UCSD-AML1 (cell line): ENCODE measurements at regions not wholly inside any gene's neighbourhood (a gene's known extent, or its start where the extent isn't known, plus 50 kb on each side); places are given as distances from the start of the nearest gene placed in this dataset.
A peak's percentile ranks its signal among the peaks of the same experiment; 100 is the strongest.

Experiments used
- DNase-seq: peaks from one replicate; lab custom pipeline; 2025; ENCODE audit not compliant: unreplicated experiment; lab: John Stamatoyannopoulos, UW

- no peak for DNase-seq
Observed at GRCh38 chrX:15985937-15986336, 131.3 kb upstream of the AP1S2 start.

- DNase-seq, result no peak
Observed at GRCh38 chrX:15983034-15983433, 128.4 kb upstream of the AP1S2 start.

- no peak for DNase-seq
Observed at GRCh38 chrX:15977644-15978043, 123.0 kb upstream of the AP1S2 start.

GRCh38 chrX:15976396-15976795, 121.8 kb upstream of the AP1S2 start:
- no peak for DNase-seq

GRCh38 chrX:15973946-15974345, 119.3 kb upstream of the AP1S2 start:
- no peak for DNase-seq

GRCh38 chrX:15973299-15973698, 118.7 kb upstream of the AP1S2 start:
- peak; percentile 28 for DNase-seq

GRCh38 chrX:15971696-15972095, 117.1 kb upstream of the AP1S2 start:
- no peak for DNase-seq

- no peak for DNase-seq
Observed at GRCh38 chrX:15963858-15964257, 109.2 kb upstream of the AP1S2 start.

GRCh38 chrX:15960237-15960636, 105.6 kb upstream of the AP1S2 start:
- DNase-seq, result no peak

GRCh38 chrX:15956681-15957080, 102.1 kb upstream of the AP1S2 start:
- no peak for DNase-seq

- no peak for DNase-seq
Observed at GRCh38 chrX:15953801-15954200, 99.2 kb upstream of the AP1S2 start.

GRCh38 chrX:15952212-15952611, 97.6 kb upstream of the AP1S2 start:
- DNase-seq, result no peak

- no peak for DNase-seq
Observed at GRCh38 chrX:15948318-15948660, 93.7 kb upstream of the AP1S2 start.

- no peak for DNase-seq
Observed at GRCh38 chrX:15947648-15948317, 93.2 kb upstream of the AP1S2 start.

- DNase-seq, result no peak
Observed at GRCh38 chrX:15946783-15947580, 92.4 kb upstream of the AP1S2 start.

- DNase-seq, result no peak
Observed at GRCh38 chrX:15943391-15943790, 88.8 kb upstream of the AP1S2 start.

- no peak for DNase-seq
Observed at GRCh38 chrX:15942307-15942706, 87.7 kb upstream of the AP1S2 start.

GRCh38 chrX:15939737-15940136, 85.1 kb upstream of the AP1S2 start:
- no peak for DNase-seq

GRCh38 chrX:15938072-15938471, 83.5 kb upstream of the AP1S2 start:
- no peak for DNase-seq

- no peak for DNase-seq
Observed at GRCh38 chrX:15931362-15931761, 76.7 kb upstream of the AP1S2 start.

GRCh38 chrX:15930585-15930984, 76.0 kb upstream of the AP1S2 start:
- no peak for DNase-seq

- DNase-seq, result no peak
Observed at GRCh38 chrX:15929194-15929593, 74.6 kb upstream of the AP1S2 start.

GRCh38 chrX:15926622-15927021, 72.0 kb upstream of the AP1S2 start:
- DNase-seq, result no peak
